IgD-negative memory B cell (primary cell): ENCODE measurements at regions not wholly inside any gene's neighbourhood (a gene's known extent, or its start where the extent isn't known, plus 50 kb on each side); places are given as distances from the start of the nearest gene placed in this dataset.

Source experiments
- H3K27ac Mint-ChIP-seq, 3 donors: one replicate each; pipeline ENCODE4 v1.8.0; 2020 to 2022; ENCODE audit warnings: mild to moderate bottlenecking in 3 of 3, mixed read lengths in 3 of 3, moderate library complexity in 1 of 3
- H3K27me3 Mint-ChIP-seq: one replicate; pipeline ENCODE4 v1.8.0; 2021; ENCODE audit warnings: mixed read lengths
- H3K36me3 Mint-ChIP-seq: one replicate; pipeline ENCODE4 v1.8.0; 2020; ENCODE audit warnings: mild to moderate bottlenecking, mixed read lengths
- H3K4me1 Mint-ChIP-seq, 3 donors: one replicate each; pipeline ENCODE4 v1.8.0; 2020 to 2022; ENCODE audit warnings: mixed read lengths in 3 of 3, mild to moderate bottlenecking in 1 of 3
- H3K4me3 Mint-ChIP-seq, 4 donors: one replicate each; pipeline ENCODE4 v1.8.0; 2020 to 2022; ENCODE audit warnings: mild to moderate bottlenecking in 4 of 4, mixed read lengths in 4 of 4, moderate library complexity in 3 of 4
- H3K9me3 Mint-ChIP-seq, 3 donors: one replicate each; pipeline ENCODE4 v1.8.0; 2020 to 2021; ENCODE audit warnings: mixed read lengths in 3 of 3, mild to moderate bottlenecking in 1 of 3

GRCh38 chr5:7955476-7955875 lies 86.5 kb downstream of the MTRR start:
- H3K27me3 Mint-ChIP-seq = no peaks in the 10 kb centered on the region
- H3K36me3 Mint-ChIP-seq = no peaks in the 10 kb centered on the region
- no peak overlapping the region for H3K4me3 Mint-ChIP-seq
- peaks cover 0 to 4% (median 0%) of the 10 kb centered on the region in 3 donors for H3K9me3 Mint-ChIP-seq
- H3K27ac Mint-ChIP-seq = no peak overlapping the region
- H3K4me1 Mint-ChIP-seq = peaks cover 0 to 7% (median 2%) of the 10 kb centered on the region in 3 donors

DNA sequence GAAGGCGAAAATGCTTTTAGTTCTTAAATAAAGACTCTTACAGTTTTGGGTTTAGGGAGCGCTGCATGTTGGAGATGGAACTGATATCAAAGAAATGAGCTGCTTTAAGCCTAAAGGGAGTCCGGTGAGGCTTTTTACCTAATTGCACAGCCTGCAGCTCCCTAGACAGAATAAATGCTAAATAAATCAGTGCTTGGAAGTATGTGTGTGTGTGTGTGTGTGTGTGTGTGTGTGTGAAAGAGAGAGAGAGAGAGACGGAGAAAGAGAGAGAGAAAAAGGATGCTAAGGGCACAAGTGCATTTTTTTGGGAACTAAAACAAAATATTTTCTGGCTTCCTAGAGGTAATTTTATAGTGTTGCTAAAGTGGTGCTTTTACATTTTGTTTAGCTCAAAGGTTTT lies 88.4 kb downstream of the MTRR start:
- peak overlapping the region in 1 of 3 donors; percentile 57 for H3K27ac Mint-ChIP-seq
- no peaks in the 10 kb centered on the region for H3K36me3 Mint-ChIP-seq
- peaks cover 0 to 6% (median 0%) of the 10 kb centered on the region in 3 donors for H3K9me3 Mint-ChIP-seq
- no peaks in the 10 kb centered on the region for H3K27me3 Mint-ChIP-seq
- H3K4me3 Mint-ChIP-seq = no peak overlapping the region
- H3K4me1 Mint-ChIP-seq = peaks cover 0 to 8% (median 3%) of the 10 kb centered on the region in 3 donors

- Mint-ChIP-seq H3K27ac (no peak overlapping the region), H3K36me3 (no peaks in the 10 kb centered on the region), H3K9me3 (peaks cover 0 to 6% (median 0%) of the 10 kb centered on the region in 3 donors), H3K4me1 (peaks cover 0 to 8% (median 3%) of the 10 kb centered on the region in 3 donors), H3K27me3 (no peaks in the 10 kb centered on the region), H3K4me3 (no peak overlapping the region)
Measured at GRCh38 chr5:7960142-7960541, 91.2 kb downstream of the MTRR start.

DNA sequence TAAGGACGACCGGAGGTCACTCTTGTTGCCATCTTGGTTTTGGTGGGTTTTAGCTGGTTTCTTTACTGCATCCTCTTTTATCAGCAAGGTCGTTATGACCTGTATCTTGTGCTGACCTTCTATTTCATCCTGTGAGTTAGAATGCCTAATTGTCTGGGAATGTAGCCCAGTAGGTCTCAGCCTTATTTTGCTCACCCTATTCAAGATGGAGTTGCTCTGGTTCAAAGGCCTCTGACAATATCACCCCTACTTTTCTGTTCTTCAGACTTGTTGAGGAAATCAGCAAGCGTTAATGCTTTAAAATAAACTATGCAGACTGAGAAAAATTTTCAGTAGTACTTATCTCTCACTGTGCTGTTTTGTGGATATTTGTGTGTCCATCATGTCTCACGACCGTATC lies 92.6 kb downstream of the MTRR start:
- Mint-ChIP-seq H3K27me3 (no peaks in the 10 kb centered on the region), H3K4me3 (no peak overlapping the region), H3K4me1 (peaks cover 0 to 8% (median 3%) of the 10 kb centered on the region in 3 donors), H3K27ac (no peak overlapping the region), H3K9me3 (peaks cover 0 to 6% (median 0%) of the 10 kb centered on the region in 3 donors), H3K36me3 (no peaks in the 10 kb centered on the region)

- Mint-ChIP-seq H3K4me1 (peaks cover 11 to 16% (median 13%) of the 10 kb centered on the region in 3 donors), H3K4me3 (peak overlapping the region in 3 of 4 donors; percentile 0 to 71 (median 9)), H3K36me3 (no peaks in the 10 kb centered on the region), H3K9me3 (peaks cover 0 to 12% (median 2%) of the 10 kb centered on the region in 3 donors), H3K27ac (peak overlapping the region in 1 of 3 donors; percentile 59), H3K27me3 (peaks cover 2% of the 10 kb centered on the region)
Measured at GRCh38 chr5:7970816-7971215, 101.9 kb downstream of the MTRR start.

- peaks cover 3% of the 10 kb centered on the region for H3K27me3 Mint-ChIP-seq
- no peak overlapping the region for H3K4me3 Mint-ChIP-seq
Measured at GRCh38 chr5:7976411-7977190, 107.7 kb downstream of the MTRR start.

DNA sequence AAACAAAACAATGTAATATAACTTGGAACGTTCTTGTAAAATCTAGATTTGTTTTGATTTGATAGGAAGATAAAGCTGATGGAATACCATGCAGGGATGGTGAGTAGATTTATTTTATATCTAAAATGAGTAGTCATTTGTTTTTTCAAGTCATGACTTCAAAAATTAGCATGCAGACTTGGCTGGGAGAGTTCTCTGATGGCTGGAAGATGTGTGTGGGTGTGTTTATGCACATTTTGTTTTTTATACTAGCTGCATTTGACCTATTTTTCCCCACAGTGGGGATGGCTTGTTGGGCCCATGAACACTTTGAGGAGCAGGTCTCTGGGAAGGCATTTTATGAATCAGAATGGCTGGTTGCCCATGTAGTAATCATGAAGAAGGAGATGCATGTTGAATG lies 109.2 kb downstream of the MTRR start:
- Mint-ChIP-seq H3K27ac (no peak overlapping the region), H3K36me3 (no peaks in the 10 kb centered on the region), H3K4me1 (no peaks in the 10 kb centered on the region), H3K4me3 (no peak overlapping the region), H3K9me3 (peaks cover 0 to 4% (median 0%) of the 10 kb centered on the region in 3 donors), H3K27me3 (peaks cover 3% of the 10 kb centered on the region)

More at GRCh38 chr5:7976411-7977190, 107.7 kb downstream of the MTRR start:
- Mint-ChIP-seq H3K4me1 (peaks cover 0 to 2% (median 2%) of the 10 kb centered on the region in 3 donors), H3K36me3 (no peaks in the 10 kb centered on the region), H3K27ac (no peak overlapping the region), H3K9me3 (peaks cover 0 to 4% (median 4%) of the 10 kb centered on the region in 3 donors)

GRCh38 chr5:7978991-7979390 lies 110.0 kb downstream of the MTRR start:
- Mint-ChIP-seq H3K4me1 (no peaks in the 10 kb centered on the region), H3K9me3 (peaks cover 0 to 4% (median 0%) of the 10 kb centered on the region in 3 donors), H3K4me3 (no peak overlapping the region), H3K27me3 (peaks cover 3% of the 10 kb centered on the region), H3K36me3 (no peaks in the 10 kb centered on the region), H3K27ac (no peak overlapping the region)

GRCh38 chr5:7980881-7981280 lies 111.9 kb downstream of the MTRR start:
- Mint-ChIP-seq H3K4me3 (no peak overlapping the region), H3K4me1 (no peaks in the 10 kb centered on the region), H3K9me3 (peaks cover 0 to 8% (median 0%) of the 10 kb centered on the region in 3 donors), H3K27me3 (peaks cover 3% of the 10 kb centered on the region), H3K27ac (no peak overlapping the region), H3K36me3 (no peaks in the 10 kb centered on the region)

- Mint-ChIP-seq H3K4me3 (no peak overlapping the region), H3K4me1 (no peaks in the 10 kb centered on the region), H3K27ac (no peak overlapping the region), H3K9me3 (peaks cover 0 to 11% (median 0%) of the 10 kb centered on the region in 3 donors), H3K36me3 (no peaks in the 10 kb centered on the region), H3K27me3 (peaks cover 2% of the 10 kb centered on the region)
Measured at GRCh38 chr5:7983433-7983832, 114.5 kb downstream of the MTRR start.

DNA sequence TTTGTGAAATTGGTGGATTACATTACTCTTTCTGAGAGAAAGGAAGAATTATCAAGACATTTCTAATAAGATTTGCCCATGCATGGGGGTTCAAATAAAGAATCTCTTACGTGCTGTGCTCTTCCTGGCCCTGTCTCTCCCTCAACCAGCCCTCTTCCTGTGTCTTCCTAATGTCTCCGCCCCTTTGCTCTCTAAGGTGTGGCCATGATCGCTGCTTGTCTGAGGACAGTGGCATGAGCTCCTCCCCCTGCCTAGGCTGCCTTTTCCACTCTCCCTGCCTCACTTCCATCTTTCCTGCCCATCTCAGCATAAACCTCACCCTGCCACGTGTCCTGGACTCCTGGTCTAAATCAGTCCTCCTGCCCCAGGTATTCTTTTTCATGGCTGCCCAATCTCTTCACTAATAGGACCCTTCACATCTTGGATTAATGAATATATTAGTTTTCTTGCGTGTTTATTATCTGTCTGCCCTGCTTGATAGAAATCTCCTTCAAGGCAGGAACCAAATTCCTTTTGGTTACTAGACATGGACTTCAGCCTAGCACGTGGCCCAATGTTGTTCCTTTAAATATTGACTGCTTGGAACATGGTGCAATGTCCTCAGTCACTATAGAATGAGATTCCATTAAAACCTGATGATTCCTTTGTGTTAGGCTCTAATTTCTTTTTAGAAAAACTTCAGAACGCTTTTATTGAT lies 122.3 kb downstream of the MTRR start:
- Mint-ChIP-seq H3K27me3 (no peaks in the 10 kb centered on the region), H3K36me3 (no peaks in the 10 kb centered on the region), H3K27ac (no peak overlapping the region), H3K4me1 (peaks cover 0 to 3% (median 0%) of the 10 kb centered on the region in 3 donors), H3K9me3 (peaks cover 0 to 7% (median 0%) of the 10 kb centered on the region in 3 donors), H3K4me3 (no peak overlapping the region)

DNA sequence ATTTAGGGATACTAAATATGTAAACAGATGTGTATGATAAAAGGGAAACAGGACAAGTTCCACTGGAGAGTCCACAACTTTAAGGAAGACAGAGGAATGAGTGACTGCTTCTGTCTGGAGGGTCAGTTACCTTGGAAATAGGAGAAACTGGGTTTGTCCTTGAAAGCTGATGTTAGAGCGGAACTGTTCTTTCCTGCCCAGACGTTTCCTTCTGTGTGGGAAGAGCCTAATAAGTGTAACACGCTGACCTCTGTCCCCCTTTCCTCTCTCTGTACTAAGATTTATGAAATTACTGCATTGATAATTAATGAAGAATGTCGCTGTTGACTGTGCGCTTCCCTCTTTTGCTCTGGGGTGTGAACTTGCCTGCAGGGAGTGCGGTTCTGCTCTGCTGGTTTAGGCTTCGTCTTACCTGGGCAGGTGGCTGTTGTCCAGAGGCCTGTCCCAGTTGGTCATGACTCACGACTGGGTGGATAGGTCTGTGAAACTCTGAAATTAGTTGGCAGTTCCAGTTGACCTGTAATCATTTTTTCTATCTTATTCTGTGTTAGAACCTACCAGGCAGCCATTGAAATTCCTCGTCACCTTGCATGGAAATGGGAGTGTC lies 126.8 kb downstream of the MTRR start:
- Mint-ChIP-seq H3K36me3 (no peaks in the 10 kb centered on the region), H3K27ac (no peak overlapping the region), H3K4me1 (peaks cover 0 to 3% (median 0%) of the 10 kb centered on the region in 3 donors), H3K27me3 (no peaks in the 10 kb centered on the region), H3K9me3 (peaks cover 0 to 2% (median 0%) of the 10 kb centered on the region in 3 donors), H3K4me3 (no peak overlapping the region)

DNA sequence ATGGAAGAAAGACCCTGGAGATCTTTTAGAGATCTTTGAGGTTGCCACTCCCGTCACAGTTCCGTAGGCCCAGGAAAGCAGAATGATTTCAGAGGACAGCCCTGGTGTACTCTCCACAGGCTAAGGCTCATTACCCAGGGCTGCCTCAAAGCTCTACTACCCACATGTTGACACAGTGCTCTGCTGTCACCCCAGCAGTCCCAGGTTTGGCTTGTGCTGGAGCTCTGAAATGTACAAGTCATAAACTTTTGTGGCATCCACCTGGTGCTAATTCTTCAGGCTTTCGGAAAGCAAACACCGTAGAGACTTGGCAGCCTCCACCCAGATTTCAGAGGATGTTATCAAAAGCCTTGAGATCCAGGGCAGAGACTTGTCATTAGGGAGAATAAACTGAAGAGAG lies 136.5 kb downstream of the MTRR start:
- Mint-ChIP-seq H3K9me3 (peaks cover 3 to 11% (median 5%) of the 10 kb centered on the region in 3 donors), H3K27ac (peak overlapping the region in 1 of 3 donors; percentile 29), H3K27me3 (no peaks in the 10 kb centered on the region), H3K4me3 (no peak overlapping the region), H3K36me3 (no peaks in the 10 kb centered on the region), H3K4me1 (peaks cover 0 to 5% (median 0%) of the 10 kb centered on the region in 3 donors)

DNA sequence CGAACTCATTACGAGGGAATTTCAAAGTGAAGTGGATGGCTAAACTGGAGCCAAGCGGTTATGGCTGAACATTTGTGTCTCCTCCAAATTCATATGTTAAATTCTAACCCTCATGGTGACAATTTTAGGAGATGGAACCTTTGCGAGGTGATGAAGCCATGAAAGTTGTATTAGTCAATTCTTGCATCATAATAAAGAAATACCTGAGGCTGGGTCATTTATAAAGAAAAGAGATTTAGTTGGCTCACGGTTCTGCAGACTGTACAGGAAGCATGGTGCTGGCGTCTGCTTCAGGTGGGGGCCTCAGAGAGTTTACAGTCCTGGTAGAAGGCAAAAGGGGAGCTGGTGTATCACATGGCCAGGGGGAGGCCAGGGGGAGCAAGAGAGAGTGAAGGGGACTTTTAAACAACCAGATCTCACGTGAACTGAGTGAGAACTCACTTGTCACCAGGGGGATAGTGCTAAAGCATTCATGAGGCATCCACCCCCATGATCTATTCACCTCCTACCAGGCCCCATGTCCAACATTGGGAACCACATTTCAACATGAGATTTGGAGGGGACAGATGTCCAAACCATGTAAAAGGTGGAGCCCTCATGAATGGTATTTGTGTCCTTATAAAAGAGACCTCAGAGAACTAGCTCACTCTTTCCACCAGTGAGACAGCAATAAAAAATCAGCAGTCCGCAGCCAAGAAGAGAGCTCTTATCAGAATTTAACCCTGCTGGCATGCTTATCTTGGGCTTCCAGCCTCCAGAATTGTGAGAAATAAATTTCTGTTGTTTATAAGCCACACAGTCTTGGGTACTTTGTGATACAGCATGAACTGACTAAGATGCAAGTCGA lies 143.4 kb downstream of the MTRR start:
- Mint-ChIP-seq H3K36me3 (no peaks in the 10 kb centered on the region), H3K4me1 (peaks cover 17 to 21% (median 20%) of the 10 kb centered on the region in 3 donors), H3K27ac (no peak overlapping the region), H3K27me3 (no peaks in the 10 kb centered on the region), H3K4me3 (no peak overlapping the region), H3K9me3 (peaks cover 2 to 4% (median 3%) of the 10 kb centered on the region in 3 donors)
